ENCODE measurements at regions not wholly inside any gene's neighbourhood (a gene's known extent, or its start where the extent isn't known, plus 50 kb on each side); places are given as distances from the start of the nearest gene placed in this dataset.

DNA sequence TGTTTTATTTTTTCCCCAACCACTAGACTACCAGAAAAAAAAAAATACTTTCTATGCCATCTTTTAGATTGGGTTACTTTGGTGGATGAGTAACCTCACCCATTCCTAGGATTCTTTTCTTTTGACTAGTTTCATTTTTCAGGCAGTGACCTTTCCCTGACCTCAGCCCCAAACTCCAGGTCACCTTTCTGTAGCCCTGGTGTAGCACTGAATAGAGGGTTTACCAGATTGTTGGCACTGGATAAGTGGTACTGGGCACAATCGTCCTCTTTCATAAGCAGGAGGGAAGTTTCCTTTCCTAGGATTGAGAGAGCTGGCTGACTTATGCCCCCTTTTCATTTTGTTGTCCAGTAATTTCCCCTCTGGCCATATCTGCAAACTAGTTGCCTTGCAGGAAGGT lies 169.4 kb upstream of the TMEM161B start:
- H3K4me1 ChIP-seq (ENCODE audit: control insufficient read depth, insufficient read depth, low read length): no peaks in the 10 kb centered on the region
- no peaks in the 10 kb centered on the region for H3K9me3 ChIP-seq (ENCODE audit: control insufficient read depth in 2 of 2, low read length in 2 of 2)
- H3K36me3 ChIP-seq (ENCODE audit: control insufficient read depth in 2 of 2, insufficient read depth in 2 of 2, low read length in 2 of 2): no peaks in the 10 kb centered on the region

GRCh38 chr5:88436290-88436689 lies 167.6 kb upstream of the TMEM161B start:
- Histone ChIP-seq H3K27ac (ENCODE audit: low read length) (no peak overlapping the region), H3K36me3 (ENCODE audit: control insufficient read depth in 2 of 2, insufficient read depth in 2 of 2, low read length in 2 of 2) (no peaks in the 10 kb centered on the region), H3K27me3 (ENCODE audit: control insufficient read depth in 1 of 2, insufficient read depth in 2 of 2, low read length in 2 of 2) (no peaks in the 10 kb centered on the region), H3K4me1 (ENCODE audit: control insufficient read depth, insufficient read depth, low read length) (no peaks in the 10 kb centered on the region), H3K9me3 (ENCODE audit: control insufficient read depth in 2 of 2, low read length in 2 of 2) (no peaks in the 10 kb centered on the region), H3K9ac (ENCODE audit: low read length in 2 of 2) (no peak overlapping the region), H3K4me3 (ENCODE audit: low read length in 2 of 2) (no peak overlapping the region)

More for the DNA sequence above, 169.4 kb upstream of the TMEM161B start:
- Histone ChIP-seq H3K9ac (ENCODE audit: low read length in 2 of 2) (no peak overlapping the region), H3K4me3 (ENCODE audit: low read length in 2 of 2) (no peak overlapping the region), H3K27ac (ENCODE audit: low read length) (no peak overlapping the region), H3K27me3 (ENCODE audit: control insufficient read depth in 1 of 2, insufficient read depth in 2 of 2, low read length in 2 of 2) (no peaks in the 10 kb centered on the region)

- Histone ChIP-seq H3K9ac (ENCODE audit: low read length in 2 of 2) (no peak overlapping the region), H3K4me1 (ENCODE audit: control insufficient read depth, insufficient read depth, low read length) (no peaks in the 10 kb centered on the region), H3K27ac (ENCODE audit: low read length) (no peak overlapping the region), H3K27me3 (ENCODE audit: control insufficient read depth in 1 of 2, insufficient read depth in 2 of 2, low read length in 2 of 2) (no peaks in the 10 kb centered on the region), H3K36me3 (ENCODE audit: control insufficient read depth in 2 of 2, insufficient read depth in 2 of 2, low read length in 2 of 2) (no peaks in the 10 kb centered on the region), H3K9me3 (ENCODE audit: control insufficient read depth in 2 of 2, low read length in 2 of 2) (no peaks in the 10 kb centered on the region), H3K4me3 (ENCODE audit: low read length in 2 of 2) (no peak overlapping the region)
Measured at GRCh38 chr5:88428633-88429032, 160.0 kb upstream of the TMEM161B start.

DNA sequence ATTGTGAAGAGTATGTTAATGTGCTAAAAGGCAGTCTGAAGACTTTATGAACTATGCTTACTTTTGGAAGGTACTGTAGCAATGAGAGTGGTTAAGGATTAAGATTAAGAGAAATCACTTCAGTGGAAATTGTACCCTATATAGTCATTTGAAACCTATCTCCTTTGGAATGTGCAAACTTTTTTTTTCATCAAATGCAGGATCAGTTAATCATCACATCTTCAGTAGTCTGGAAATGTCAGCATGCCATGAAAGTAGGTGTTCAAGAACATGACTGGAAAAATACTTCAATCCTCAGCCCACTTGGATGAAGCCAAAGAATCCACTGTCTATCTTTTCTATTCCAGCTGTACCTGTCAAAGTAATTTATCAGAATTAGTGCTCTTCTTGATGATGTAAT lies 157.8 kb upstream of the TMEM161B start:
- H3K9ac ChIP-seq (ENCODE audit: low read length in 2 of 2): no peak overlapping the region
- no peaks in the 10 kb centered on the region for H3K27me3 ChIP-seq (ENCODE audit: control insufficient read depth in 1 of 2, insufficient read depth in 2 of 2, low read length in 2 of 2)
- H3K27ac ChIP-seq (ENCODE audit: low read length): no peak overlapping the region

GRCh38 chr5:88425124-88425523 lies 156.5 kb upstream of the TMEM161B start:
- H3K4me1 ChIP-seq (ENCODE audit: control insufficient read depth, insufficient read depth, low read length): no peaks in the 10 kb centered on the region
- no peak overlapping the region for H3K9ac ChIP-seq (ENCODE audit: low read length in 2 of 2)
- H3K36me3 ChIP-seq (ENCODE audit: control insufficient read depth in 2 of 2, insufficient read depth in 2 of 2, low read length in 2 of 2): no peaks in the 10 kb centered on the region
- H3K27ac ChIP-seq (ENCODE audit: low read length): no peak overlapping the region
- no peaks in the 10 kb centered on the region for H3K9me3 ChIP-seq (ENCODE audit: control insufficient read depth in 2 of 2, low read length in 2 of 2)
- no peak overlapping the region for H3K4me3 ChIP-seq (ENCODE audit: low read length in 2 of 2)
- H3K27me3 ChIP-seq (ENCODE audit: control insufficient read depth in 1 of 2, insufficient read depth in 2 of 2, low read length in 2 of 2): no peaks in the 10 kb centered on the region

More for the DNA sequence above, 157.8 kb upstream of the TMEM161B start:
- H3K4me1 ChIP-seq (ENCODE audit: control insufficient read depth, insufficient read depth, low read length): no peaks in the 10 kb centered on the region
- H3K9me3 ChIP-seq (ENCODE audit: control insufficient read depth in 2 of 2, low read length in 2 of 2): no peaks in the 10 kb centered on the region
- no peaks in the 10 kb centered on the region for H3K36me3 ChIP-seq (ENCODE audit: control insufficient read depth in 2 of 2, insufficient read depth in 2 of 2, low read length in 2 of 2)
- H3K4me3 ChIP-seq (ENCODE audit: low read length in 2 of 2): no peak overlapping the region

DNA sequence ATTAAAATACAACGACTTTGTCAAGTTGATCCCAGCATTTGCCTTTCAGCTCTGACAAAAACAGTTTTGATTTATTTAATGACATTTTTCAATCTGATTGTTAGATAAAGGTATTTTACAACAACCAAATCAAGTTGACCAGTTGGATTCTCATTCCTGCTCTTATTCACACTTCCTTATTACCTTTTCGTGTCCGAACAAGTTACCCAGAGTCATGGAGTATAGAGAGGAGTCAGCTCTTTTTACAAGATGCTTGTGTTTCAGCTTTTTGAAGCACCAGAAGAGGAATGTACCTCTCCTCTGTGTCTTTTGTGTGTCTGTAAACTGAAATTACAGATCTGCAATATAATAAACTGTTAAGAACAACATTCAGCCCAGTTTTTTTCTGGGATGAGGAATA lies 151.3 kb upstream of the TMEM161B start:
- no peaks in the 10 kb centered on the region for H3K4me1 ChIP-seq (ENCODE audit: control insufficient read depth, insufficient read depth, low read length)
- no peaks in the 10 kb centered on the region for H3K36me3 ChIP-seq (ENCODE audit: control insufficient read depth in 2 of 2, insufficient read depth in 2 of 2, low read length in 2 of 2)
- no peaks in the 10 kb centered on the region for H3K9me3 ChIP-seq (ENCODE audit: control insufficient read depth in 2 of 2, low read length in 2 of 2)

DNA sequence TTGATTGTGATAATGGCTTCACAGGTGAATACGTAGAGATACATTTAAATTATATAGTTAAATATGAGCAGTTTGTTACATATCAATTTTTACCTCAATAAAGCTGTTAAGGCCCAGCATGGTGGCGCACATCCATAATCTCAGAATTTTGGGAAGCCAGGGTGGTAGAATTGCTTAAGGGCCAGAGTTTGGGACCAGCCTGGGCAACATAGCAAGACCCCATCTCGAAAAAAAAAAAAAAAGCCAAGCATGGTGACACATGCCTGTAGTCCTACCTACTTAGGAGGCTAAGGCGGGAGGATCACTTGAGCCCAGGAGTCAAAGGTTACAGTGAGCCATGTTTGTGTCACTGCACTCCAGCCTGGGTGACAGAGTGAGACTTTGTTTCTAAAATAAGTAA lies 138.7 kb upstream of the TMEM161B start:
- H3K36me3 ChIP-seq (ENCODE audit: control insufficient read depth in 2 of 2, insufficient read depth in 2 of 2, low read length in 2 of 2): no peaks in the 10 kb centered on the region
- H3K27ac ChIP-seq (ENCODE audit: low read length): no peak overlapping the region
- H3K9ac ChIP-seq (ENCODE audit: low read length in 2 of 2): no peak overlapping the region
- H3K4me3 ChIP-seq (ENCODE audit: low read length in 2 of 2): no peak overlapping the region
- no peaks in the 10 kb centered on the region for H3K27me3 ChIP-seq (ENCODE audit: control insufficient read depth in 1 of 2, insufficient read depth in 2 of 2, low read length in 2 of 2)
- no peaks in the 10 kb centered on the region for H3K4me1 ChIP-seq (ENCODE audit: control insufficient read depth, insufficient read depth, low read length)
- H3K9me3 ChIP-seq (ENCODE audit: control insufficient read depth in 2 of 2, low read length in 2 of 2): no peaks in the 10 kb centered on the region

More for the DNA sequence above, 151.3 kb upstream of the TMEM161B start:
- H3K27ac ChIP-seq (ENCODE audit: low read length): no peak overlapping the region
- H3K9ac ChIP-seq (ENCODE audit: low read length in 2 of 2): no peak overlapping the region
- no peaks in the 10 kb centered on the region for H3K27me3 ChIP-seq (ENCODE audit: control insufficient read depth in 1 of 2, insufficient read depth in 2 of 2, low read length in 2 of 2)
- no peak overlapping the region for H3K4me3 ChIP-seq (ENCODE audit: low read length in 2 of 2)

DNA sequence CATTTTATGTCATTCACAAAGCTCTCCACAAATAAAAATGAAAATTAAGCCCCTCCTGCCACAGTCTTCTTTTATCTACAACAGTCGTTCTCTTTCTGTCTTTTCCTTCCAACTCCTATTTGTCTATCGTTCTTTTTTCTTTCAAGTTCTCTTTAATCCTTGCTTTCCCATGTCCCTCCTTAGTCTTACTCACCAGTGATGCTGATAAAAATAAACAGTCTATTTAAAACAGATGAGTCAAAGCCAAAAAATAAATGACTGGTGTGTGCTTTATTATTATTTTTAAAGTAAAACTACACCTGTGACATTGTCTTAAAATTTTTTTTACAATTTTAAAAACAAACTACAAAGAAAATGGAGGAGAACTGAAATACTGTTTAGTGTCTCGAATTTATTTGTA lies 137.1 kb upstream of the TMEM161B start:
- Histone ChIP-seq H3K27me3 (ENCODE audit: control insufficient read depth in 1 of 2, insufficient read depth in 2 of 2, low read length in 2 of 2) (no peaks in the 10 kb centered on the region), H3K27ac (ENCODE audit: low read length) (no peak overlapping the region), H3K4me1 (ENCODE audit: control insufficient read depth, insufficient read depth, low read length) (no peaks in the 10 kb centered on the region), H3K4me3 (ENCODE audit: low read length in 2 of 2) (no peak overlapping the region), H3K36me3 (ENCODE audit: control insufficient read depth in 2 of 2, insufficient read depth in 2 of 2, low read length in 2 of 2) (no peaks in the 10 kb centered on the region), H3K9ac (ENCODE audit: low read length in 2 of 2) (no peak overlapping the region), H3K9me3 (ENCODE audit: control insufficient read depth in 2 of 2, low read length in 2 of 2) (no peaks in the 10 kb centered on the region)

DNA sequence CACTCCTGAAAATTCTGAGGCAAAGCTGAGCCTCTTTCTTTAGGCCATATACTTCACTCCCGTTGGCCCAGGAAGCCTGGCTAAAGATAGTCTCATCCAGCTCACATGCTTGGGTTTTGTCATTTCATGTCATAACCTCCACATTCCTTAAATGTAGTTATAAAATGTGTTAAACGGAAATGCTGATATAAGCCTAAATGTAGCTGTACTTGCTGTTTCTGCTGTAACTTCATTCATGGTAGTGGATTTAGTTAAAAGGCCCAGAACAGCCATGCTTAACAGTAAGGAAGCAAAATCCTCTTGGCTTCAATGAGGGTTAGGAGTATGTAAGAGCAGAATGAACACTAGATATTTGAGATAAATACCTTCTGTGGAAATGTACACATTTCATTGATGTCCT lies 135.8 kb upstream of the TMEM161B start:
- Histone ChIP-seq H3K27me3 (ENCODE audit: control insufficient read depth in 1 of 2, insufficient read depth in 2 of 2, low read length in 2 of 2) (no peaks in the 10 kb centered on the region), H3K4me3 (ENCODE audit: low read length in 2 of 2) (no peak overlapping the region), H3K9me3 (ENCODE audit: control insufficient read depth in 2 of 2, low read length in 2 of 2) (no peaks in the 10 kb centered on the region), H3K9ac (ENCODE audit: low read length in 2 of 2) (no peak overlapping the region), H3K36me3 (ENCODE audit: control insufficient read depth in 2 of 2, insufficient read depth in 2 of 2, low read length in 2 of 2) (no peaks in the 10 kb centered on the region), H3K4me1 (ENCODE audit: control insufficient read depth, insufficient read depth, low read length) (no peaks in the 10 kb centered on the region), H3K27ac (ENCODE audit: low read length) (no peak overlapping the region)

DNA sequence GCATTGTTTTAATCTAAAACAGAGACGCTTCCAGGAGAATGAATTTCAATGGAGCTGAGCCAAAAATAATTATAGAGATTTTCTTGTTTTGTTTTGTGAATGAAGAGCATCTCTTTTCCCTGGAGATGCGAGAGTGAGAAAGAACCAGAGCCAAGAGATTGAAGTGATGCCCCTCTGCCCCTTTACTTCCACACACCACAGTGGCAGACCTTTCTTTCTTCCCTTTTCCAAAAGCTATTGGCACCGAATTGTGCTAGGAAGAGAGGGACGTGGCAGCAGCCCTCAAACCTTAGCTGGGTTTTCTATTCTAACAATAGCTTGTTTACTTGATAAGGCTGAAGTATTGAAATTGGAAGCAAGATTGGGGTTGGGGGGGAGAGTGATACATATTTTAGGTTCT lies 133.0 kb upstream of the TMEM161B start:
- no peaks in the 10 kb centered on the region for H3K27me3 ChIP-seq (ENCODE audit: control insufficient read depth in 1 of 2, insufficient read depth in 2 of 2, low read length in 2 of 2)
- no peak overlapping the region for H3K9ac ChIP-seq (ENCODE audit: low read length in 2 of 2)
- no peaks in the 10 kb centered on the region for H3K4me1 ChIP-seq (ENCODE audit: control insufficient read depth, insufficient read depth, low read length)
- no peaks in the 10 kb centered on the region for H3K36me3 ChIP-seq (ENCODE audit: control insufficient read depth in 2 of 2, insufficient read depth in 2 of 2, low read length in 2 of 2)
- H3K4me3 ChIP-seq (ENCODE audit: low read length in 2 of 2): no peak overlapping the region
- no peak overlapping the region for H3K27ac ChIP-seq (ENCODE audit: low read length)
- no peaks in the 10 kb centered on the region for H3K9me3 ChIP-seq (ENCODE audit: control insufficient read depth in 2 of 2, low read length in 2 of 2)

DNA sequence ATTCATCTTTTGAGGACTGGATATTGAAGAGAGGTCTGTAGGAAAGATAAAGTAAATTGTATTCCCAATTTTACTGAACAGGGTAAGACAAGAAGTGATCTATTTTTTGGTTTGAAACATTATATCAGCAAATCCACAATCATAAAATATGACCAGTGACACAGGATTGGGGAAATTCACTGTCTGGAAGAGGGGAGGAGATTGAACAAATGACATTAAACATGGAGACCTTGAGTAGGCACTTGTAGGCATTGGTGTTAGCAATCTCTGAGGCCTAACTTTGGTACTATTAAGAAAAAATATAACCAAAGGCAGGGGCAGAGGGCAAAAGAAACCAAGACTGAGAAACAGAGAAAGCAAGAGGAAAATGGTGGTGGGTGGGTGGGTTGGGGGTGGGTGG lies 132.6 kb upstream of the TMEM161B start:
- H3K27me3 ChIP-seq (ENCODE audit: control insufficient read depth in 1 of 2, insufficient read depth in 2 of 2, low read length in 2 of 2): no peaks in the 10 kb centered on the region
- H3K27ac ChIP-seq (ENCODE audit: low read length): no peak overlapping the region
- no peak overlapping the region for H3K9ac ChIP-seq (ENCODE audit: low read length in 2 of 2)
- H3K4me3 ChIP-seq (ENCODE audit: low read length in 2 of 2): no peak overlapping the region
- no peaks in the 10 kb centered on the region for H3K9me3 ChIP-seq (ENCODE audit: control insufficient read depth in 2 of 2, low read length in 2 of 2)
- H3K36me3 ChIP-seq (ENCODE audit: control insufficient read depth in 2 of 2, insufficient read depth in 2 of 2, low read length in 2 of 2): no peaks in the 10 kb centered on the region
- H3K4me1 ChIP-seq (ENCODE audit: control insufficient read depth, insufficient read depth, low read length): no peaks in the 10 kb centered on the region
